ENCODE measurements at regions not wholly inside any gene's neighbourhood (a gene's known extent, or its start where the extent isn't known, plus 50 kb on each side); places are given as distances from the start of the nearest gene placed in this dataset.

- H2BK12ac ChIP-seq (ENCODE audit: low read depth, low read length): no peak overlapping the region
- no peaks in the 10 kb centered on the region for H3K4me1 ChIP-seq (replicated peaks in 1 of 4; ENCODE audit: control insufficient read depth in 3 of 4, insufficient read depth in 4 of 4, low read length in 3 of 4)
- no peak overlapping the region for H3K4me3 ChIP-seq (ENCODE audit: extremely low read depth in 1 of 4, insufficient read depth in 2 of 4, low read depth in 3 of 4, low read length in 4 of 4)
- 0 out of 4 replicates have a peak, but pooled peaks cover 0 to 5% of the 10 kb centered on the region in 2 experiments for H3K9me3 ChIP-seq (ENCODE audit: insufficient read depth in 2 of 2, low read depth in 1 of 2, low read length in 1 of 2)
- H2BK5ac ChIP-seq (ENCODE audit: low read depth, low read length): no peak overlapping the region
- POLR2A ChIA-PET (ENCODE audit: partially characterized antibody): no interaction called here
- H3K56ac ChIP-seq (replicated peaks; ENCODE audit: insufficient read length, low read depth, low read length): no peak overlapping the region
- no peak overlapping the region for H3K18ac ChIP-seq (ENCODE audit: extremely low read depth, low read length)
- H3K9ac ChIP-seq (replicated peaks in 1 of 4; ENCODE audit: extremely low read depth in 1 of 4, low read depth in 3 of 4, low read length in 3 of 4): no peak overlapping the region
- H4K91ac ChIP-seq (replicated peaks; ENCODE audit: insufficient read length, low read length): no peak overlapping the region
- FAIRE-seq: no peak
- H3K27ac ChIP-seq (ENCODE audit: low read depth, low read length): no peak overlapping the region
- H3K23ac ChIP-seq (ENCODE audit: insufficient read length): no peak overlapping the region
- no peaks in the 10 kb centered on the region for H3K79me2 ChIP-seq (ENCODE audit: control insufficient read depth in 1 of 2, insufficient read depth in 2 of 2, low read length in 2 of 2)
- 95% methylated on average over 7 of the region's 7 CpGs; no CpG with 5 or more reads in 1 of the 2 experiments for WGBS, 2 experiments (ENCODE audit: extremely low coverage in 1 of 2, insufficient coverage in 1 of 2, insufficient read length in 1 of 2, insufficient replicate concordance in 2 of 2, low coverage in 1 of 2, low lambda C conversion rate in 2 of 2, missing lambda C conversion rate in 1 of 2)
- no peak overlapping the region for H2BK120ac ChIP-seq (replicated peaks; ENCODE audit: low read depth, low read length)
- H2BK15ac ChIP-seq (ENCODE audit: low read length): no peak overlapping the region
- no peak overlapping the region for H3K4me2 ChIP-seq (ENCODE audit: insufficient read depth in 1 of 2, low read depth in 2 of 2, low read length in 2 of 2)
- no peaks in the 10 kb centered on the region for H3K23me2 ChIP-seq (ENCODE audit: low read depth, low read length)
- TF ChIP-seq, protein P1, sequence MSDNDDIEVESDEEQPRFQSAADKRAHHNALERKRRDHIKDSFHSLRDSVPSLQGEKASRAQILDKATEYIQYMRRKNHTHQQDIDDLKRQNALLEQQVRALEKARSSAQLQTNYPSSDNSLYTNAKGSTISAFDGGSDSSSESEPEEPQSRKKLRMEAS (IDR thresholded peaks at IDR 0.05): no peak
- TF ChIP-seq, protein P2, sequence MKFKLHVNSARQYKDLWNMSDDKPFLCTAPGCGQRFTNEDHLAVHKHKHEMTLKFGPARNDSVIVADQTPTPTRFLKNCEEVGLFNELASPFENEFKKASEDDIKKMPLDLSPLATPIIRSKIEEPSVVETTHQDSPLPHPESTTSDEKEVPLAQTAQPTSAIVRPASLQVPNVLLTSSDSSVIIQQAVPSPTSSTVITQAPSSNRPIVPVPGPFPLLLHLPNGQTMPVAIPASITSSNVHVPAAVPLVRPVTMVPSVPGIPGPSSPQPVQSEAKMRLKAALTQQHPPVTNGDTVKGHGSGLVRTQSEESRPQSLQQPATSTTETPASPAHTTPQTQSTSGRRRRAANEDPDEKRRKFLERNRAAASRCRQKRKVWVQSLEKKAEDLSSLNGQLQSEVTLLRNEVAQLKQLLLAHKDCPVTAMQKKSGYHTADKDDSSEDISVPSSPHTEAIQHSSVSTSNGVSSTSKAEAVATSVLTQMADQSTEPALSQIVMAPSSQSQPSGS (IDR thresholded peaks at IDR 0.05; ENCODE audit: low read length): no peak
- TF ChIP-seq YY1 (IDR thresholded peaks at IDR 0.05; ENCODE audit: low read depth, low read length) (no peak), TEAD4 (IDR thresholded peaks at IDR 0.05; ENCODE audit: low read depth, low read length) (no peak), NRF1 (IDR thresholded peaks at IDR 0.05; ENCODE audit: low read depth, low read length) (no peak), POU5F1 (IDR thresholded peaks at IDR 0.05; ENCODE audit: low read depth, low read length) (no peak), TAF7 (optimal IDR thresholded peaks at IDR 0.05; ENCODE audit: borderline replicate concordance, low read depth, low read length) (no peak)
- no peak overlapping the region for H3K4ac ChIP-seq (replicated peaks; ENCODE audit: insufficient read length, low read depth, low read length)
- H3K79me1 ChIP-seq (ENCODE audit: low read depth, low read length): no peaks in the 10 kb centered on the region
- no peaks in the 10 kb centered on the region; a peak in 1 of 8 replicates for H3K36me3 ChIP-seq (ENCODE audit: control insufficient read depth in 2 of 4, insufficient read depth in 4 of 4, low read length in 3 of 4)
- H3K27me3 ChIP-seq (replicated peaks in 1 of 4; ENCODE audit: control insufficient read depth in 3 of 4, extremely low read depth in 1 of 4, insufficient read depth in 3 of 4, low read length in 3 of 4): no peaks in the 10 kb centered on the region
- no peak overlapping the region for H2BK20ac ChIP-seq (ENCODE audit: low read length)
- H4K5ac ChIP-seq (ENCODE audit: insufficient read length, low read depth, low read length): no peak overlapping the region
- no peak overlapping the region for H2AFZ ChIP-seq (ENCODE audit: low read length)
- no peak for DNase-seq (ENCODE audit: low read depth in 1 of 2, low spot score in 2 of 2)
- no peak overlapping the region for H3K14ac ChIP-seq (ENCODE audit: insufficient read length)
- H4K20me1 ChIP-seq (replicated peaks in 1 of 2; ENCODE audit: control insufficient read depth in 1 of 2, insufficient read depth in 2 of 2, low read length in 2 of 2): no peaks in the 10 kb centered on the region
- no peak overlapping the region for H4K8ac ChIP-seq (ENCODE audit: extremely low read depth, insufficient read depth, low read length)
- H2AK5ac ChIP-seq (ENCODE audit: low read depth, low read length): no peak overlapping the region
- CTCF ChIA-PET (ENCODE audit: partially characterized antibody): no interaction called here
These were observed 254.4 kb upstream of the PMFBP1 start for GRCh38 chr16:72426386-72426785.
